Suprapubic skin (tissue), 4 donors: ENCODE measurements at regions not wholly inside any gene's neighbourhood (a gene's known extent, or its start where the extent isn't known, plus 50 kb on each side); places are given as distances from the start of the nearest gene placed in this dataset.

Experiments used
- DNase-seq, 2 donors: peaks; one replicate each; pipeline ENCODE4 v3.0.0-alpha.2; 2019; ENCODE audit warnings: low spot score in 2 of 2
- H3K27ac ChIP-seq: fragments of 200-600 bp; sonication (generic); one replicate; pipeline ENCODE4 v1.5.1; 2019
- H3K27me3 ChIP-seq: fragments of 200-600 bp; sonication (generic); one replicate; pipeline ENCODE4 v1.5.1; 2019
- H3K36me3 ChIP-seq: fragments of 200-600 bp; sonication (generic); one replicate; pipeline ENCODE4 v1.5.1; 2019
- H3K4me1 ChIP-seq: fragments of 200-600 bp; sonication (generic); one replicate; pipeline ENCODE4 v1.5.1; 2019
- H3K4me3 ChIP-seq: fragments of 200-600 bp; sonication (generic); one replicate; pipeline ENCODE4 v1.5.1; 2019; ENCODE audit warnings: mild to moderate bottlenecking
- H3K9me3 ChIP-seq: fragments of 200-600 bp; sonication (generic); one replicate; pipeline ENCODE4 v1.5.1; 2019
- CTCF ChIP-seq, 2 donors: fragments of 200-600 bp in 1 of 2; fragments of 450-650 bp in 1 of 2; sonication (generic) in 1 of 2; IDR thresholded peaks; one replicate each; pipeline ENCODE4 v1.5.1; 2016 to 2019; ENCODE audit warnings: antibody characterized with exemption in 2 of 2, mild to moderate bottlenecking in 1 of 2, moderate library complexity in 1 of 2
- EP300 ChIP-seq: sonication (generic); formaldehyde crosslinking; IDR thresholded peaks from one replicate; pipeline ENCODE4 v1.6.1; 2017; ENCODE audit warnings: antibody characterized with exemption
- POLR2A ChIP-seq, 2 donors: fragments of 450-650 bp; IDR thresholded peaks; one replicate each; pipeline ENCODE4 v1.6.1; 2017; ENCODE audit warnings: antibody characterized with exemption in 2 of 2, mild to moderate bottlenecking in 2 of 2, moderate library complexity in 2 of 2
- POLR2AphosphoS5 ChIP-seq, 3 donors: sonication (generic); formaldehyde crosslinking; IDR thresholded peaks; one replicate each; pipeline ENCODE4 v1.6.1; 2017; ENCODE audit warnings: antibody characterized with exemption in 3 of 3
- WGBS: methylation state at CpG from one replicate; pipeline ENCODE4 v1.1.5; 2018; 5-methylcytosine and 5-hydroxymethylcytosine counted together

GRCh38 chr16:64486561-64486960 lies 635.3 kb downstream of the CDH11 start:
- Histone ChIP-seq H3K4me3 (no peak overlapping the region), H3K9me3 (no peaks in the 10 kb centered on the region), H3K27ac (no peak overlapping the region), H3K27me3 (no peaks in the 10 kb centered on the region), H3K36me3 (no peaks in the 10 kb centered on the region), H3K4me1 (peaks cover 5% of the 10 kb centered on the region)
- no peak for DNase-seq
- 96% methylated on average over 1 of the region's 1 CpG for WGBS
- TF ChIP-seq CTCF (IDR thresholded peaks at IDR 0.05) (no peak), EP300 (no peak), POLR2A (IDR thresholded peaks at IDR 0.05) (no peak), POLR2AphosphoS5 (IDR thresholded peaks at IDR 0.05) (no peak)

GRCh38 chr16:64481497-64481896 lies 640.4 kb downstream of the CDH11 start:
- Histone ChIP-seq H3K9me3 (no peaks in the 10 kb centered on the region), H3K4me1 (peaks cover 3% of the 10 kb centered on the region), H3K4me3 (no peak overlapping the region), H3K27ac (no peak overlapping the region), H3K27me3 (no peaks in the 10 kb centered on the region), H3K36me3 (no peaks in the 10 kb centered on the region)
- no peak for DNase-seq
- 75% methylated on average over 2 of the region's 2 CpGs for WGBS
- TF ChIP-seq CTCF (IDR thresholded peaks at IDR 0.05) (no peak), EP300 (no peak), POLR2AphosphoS5 (IDR thresholded peaks at IDR 0.05) (no peak), POLR2A (IDR thresholded peaks at IDR 0.05) (no peak)

- DNase-seq, result no peak
- Histone ChIP-seq H3K4me1 (peaks cover 3% of the 10 kb centered on the region), H3K36me3 (no peaks in the 10 kb centered on the region), H3K9me3 (no peaks in the 10 kb centered on the region), H3K27me3 (no peaks in the 10 kb centered on the region), H3K4me3 (no peak overlapping the region), H3K27ac (no peak overlapping the region)
- WGBS, result 40% methylated on average over 5 of the region's 5 CpGs
- TF ChIP-seq EP300, result no peak
- TF ChIP-seq POLR2A (IDR thresholded peaks at IDR 0.05), result no peak
- TF ChIP-seq CTCF (IDR thresholded peaks at IDR 0.05), result no peak
- TF ChIP-seq POLR2AphosphoS5 (IDR thresholded peaks at IDR 0.05), result no peak
Observed at GRCh38 chr16:64478252-64478906, 643.5 kb downstream of the CDH11 start.

GRCh38 chr16:64475627-64476351 lies 646.1 kb downstream of the CDH11 start:
- no peak for TF ChIP-seq CTCF (IDR thresholded peaks at IDR 0.05)
- no peak for TF ChIP-seq POLR2A (IDR thresholded peaks at IDR 0.05)
- no peak for TF ChIP-seq POLR2AphosphoS5 (IDR thresholded peaks at IDR 0.05)
- no peak for TF ChIP-seq EP300
- no peaks in the 10 kb centered on the region for H3K36me3 ChIP-seq

GRCh38 chr16:64470916-64471315 lies 650.9 kb downstream of the CDH11 start:
- Histone ChIP-seq H3K9me3 (no peaks in the 10 kb centered on the region), H3K4me1 (no peaks in the 10 kb centered on the region), H3K4me3 (no peak overlapping the region), H3K27ac (no peak overlapping the region), H3K27me3 (no peaks in the 10 kb centered on the region), H3K36me3 (no peaks in the 10 kb centered on the region)
- DNase-seq, result no peak
- 78% methylated on average over 2 of the region's 2 CpGs for WGBS
- TF ChIP-seq POLR2A (IDR thresholded peaks at IDR 0.05), result no peak
- no peak for TF ChIP-seq EP300
- TF ChIP-seq POLR2AphosphoS5 (IDR thresholded peaks at IDR 0.05), result no peak
- no peak for TF ChIP-seq CTCF (IDR thresholded peaks at IDR 0.05)

More at GRCh38 chr16:64475627-64476351, 646.1 kb downstream of the CDH11 start:
- Histone ChIP-seq H3K9me3 (no peaks in the 10 kb centered on the region), H3K4me1 (peaks cover 3% of the 10 kb centered on the region), H3K4me3 (no peak overlapping the region), H3K27me3 (no peaks in the 10 kb centered on the region), H3K27ac (no peak overlapping the region)
- 78% methylated on average over 11 of the region's 11 CpGs for whole genome bisulfite sequencing
- DNase-seq, result no peak
